ENCODE measurements at regions not wholly inside any gene's neighbourhood (a gene's known extent, or its start where the extent isn't known, plus 50 kb on each side); places are given as distances from the start of the nearest gene placed in this dataset.

- TF ChIP-seq ISL1 (CRISPR knock-in tag; IDR thresholded peaks at IDR 0.05) (no peak), ZNF565 (CRISPR knock-in tag; conservative IDR thresholded peaks at IDR 0.05; ENCODE audit: low read depth) (no peak), PATZ1 (CRISPR knock-in tag; IDR thresholded peaks at IDR 0.05; ENCODE audit: borderline replicate concordance) (no peak), BACH2 (CRISPR knock-in tag; IDR thresholded peaks at IDR 0.05; ENCODE audit: borderline replicate concordance) (no peak), TOX (CRISPR knock-in tag; IDR thresholded peaks at IDR 0.05; ENCODE audit: borderline replicate concordance) (no peak), CSRNP3 (CRISPR knock-in tag; IDR thresholded peaks at IDR 0.05) (no peak), CSDC2 (CRISPR knock-in tag; IDR thresholded peaks at IDR 0.05) (no peak), TCF4 (CRISPR knock-in tag; IDR thresholded peaks at IDR 0.05; ENCODE audit: borderline replicate concordance) (no peak), ESRRG (CRISPR knock-in tag; IDR thresholded peaks at IDR 0.05) (no peak), GLIS3 (CRISPR knock-in tag; IDR thresholded peaks at IDR 0.05) (no peak), ARNTL (CRISPR knock-in tag; IDR thresholded peaks at IDR 0.05; ENCODE audit: borderline replicate concordance, low read depth) (no peak), ZC3H10 (CRISPR knock-in tag; IDR thresholded peaks at IDR 0.05) (no peak), RARB (CRISPR knock-in tag; IDR thresholded peaks at IDR 0.05) (no peak), PPARA (CRISPR knock-in tag; IDR thresholded peaks at IDR 0.05; ENCODE audit: borderline replicate concordance) (no peak), ZFP3 (CRISPR knock-in tag; IDR thresholded peaks at IDR 0.05) (no peak), TSHZ2 (CRISPR knock-in tag; IDR thresholded peaks at IDR 0.05) (no peak), OSR1 (CRISPR knock-in tag; IDR thresholded peaks at IDR 0.05) (no peak), SNAI2 (CRISPR knock-in tag; IDR thresholded peaks at IDR 0.05) (no peak)
- ATAC-seq = no peak
These were observed 516.5 kb downstream of the DNAH5 start for GRCh38 chr5:13427827-13428557.

DNA sequence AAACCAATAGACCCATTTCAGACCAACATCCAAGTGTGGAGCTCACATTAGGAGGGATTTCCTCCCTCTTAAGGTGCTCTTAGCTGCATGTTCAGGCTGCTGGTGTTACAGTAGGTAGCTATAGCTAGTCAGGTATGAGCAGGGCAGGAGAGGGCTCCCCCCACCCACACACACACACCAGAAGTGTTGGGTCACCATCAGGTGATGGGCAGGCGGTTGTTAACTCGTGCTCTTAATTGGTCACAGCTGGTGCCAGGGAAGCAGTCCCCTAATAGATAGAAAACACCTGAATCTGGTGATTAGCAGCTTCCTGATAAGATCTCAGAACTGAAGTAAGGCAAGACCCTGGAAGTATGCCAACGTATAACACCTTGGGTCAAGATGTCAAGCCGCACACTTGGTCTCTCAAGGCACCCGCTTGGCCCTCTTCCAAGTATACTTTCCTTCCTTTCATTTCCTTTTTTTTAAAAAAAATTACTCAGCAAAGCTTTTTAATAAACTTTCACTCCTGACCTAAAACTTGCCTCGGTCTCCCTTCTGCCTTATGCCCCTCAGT is 532.4 kb downstream of the DNAH5 start:
- TF ChIP-seq ISL1 (CRISPR knock-in tag; IDR thresholded peaks at IDR 0.05) (no peak), GLIS3 (CRISPR knock-in tag; IDR thresholded peaks at IDR 0.05) (no peak), ZFP30 (CRISPR knock-in tag; IDR thresholded peaks at IDR 0.05) (no peak), TCF4 (CRISPR knock-in tag; IDR thresholded peaks at IDR 0.05; ENCODE audit: borderline replicate concordance) (no peak), ZNF8 (CRISPR knock-in tag; IDR thresholded peaks at IDR 0.05) (no peak), PATZ1 (CRISPR knock-in tag; IDR thresholded peaks at IDR 0.05; ENCODE audit: borderline replicate concordance) (no peak), CREB5 (CRISPR knock-in tag; IDR thresholded peaks at IDR 0.05; ENCODE audit: low read depth) (no peak)
- ATAC-seq = no peak

Data from SK-N-SH treated with all-trans-retinoic acid at 6 μM for 48 hours (cell line).